HepG2 (cell line): ENCODE measurements at regions not wholly inside any gene's neighbourhood (a gene's known extent, or its start where the extent isn't known, plus 50 kb on each side); places are given as distances from the start of the nearest gene placed in this dataset.

Source experiments
- CTCF ChIP-seq: sonication (generic); formaldehyde crosslinking; IDR thresholded peaks from 2 replicates; pipeline ENCODE4 v1.5.0; 2020; ENCODE audit warnings: mild to moderate bottlenecking, missing genetic modification reagents, moderate library complexity
- LBX2 ChIP-seq: sonication (generic); formaldehyde crosslinking; IDR thresholded peaks from 2 replicates; pipeline ENCODE4 v1.5.0; 2020; ENCODE audit warnings: missing genetic modification reagents, mild to moderate bottlenecking, borderline replicate concordance
- MAX ChIP-seq: IDR thresholded peaks from 2 replicates; pipeline ENCODE4 v1.6.1; 2012; ENCODE audit warnings: inconsistent platforms
- SMARCC2 ChIP-seq: fragments of 450-650 bp; IDR thresholded peaks from 2 replicates; pipeline ENCODE4 v1.6.1; 2017; ENCODE audit warnings: antibody characterized with exemption, mild to moderate bottlenecking
- YY1 ChIP-seq: IDR thresholded peaks from 2 replicates; pipeline ENCODE4 v1.6.1; 2011; ENCODE audit warnings: low read length, low read depth, moderate library complexity, mild to moderate bottlenecking; ENCODE audit not compliant: insufficient read depth, insufficient replicate concordance
- ZBTB21 ChIP-seq: sonication (generic); formaldehyde crosslinking; IDR thresholded peaks from 2 replicates; pipeline ENCODE4 v1.4.0; 2020; ENCODE audit warnings: missing genetic modification reagents
- ZKSCAN5 ChIP-seq: sonication (generic); formaldehyde crosslinking; IDR thresholded peaks from 2 replicates; pipeline ENCODE4 v1.5.1; 2020; ENCODE audit warnings: mild to moderate bottlenecking, missing genetic modification reagents
- ZMYM2 ChIP-seq: sonication (generic); formaldehyde crosslinking; IDR thresholded peaks from 2 replicates; pipeline ENCODE4 v1.8.0; 2022; ENCODE audit warnings: mild to moderate bottlenecking, missing genetic modification reagents
- ZNF121 ChIP-seq: sonication (generic); formaldehyde crosslinking; IDR thresholded peaks from 2 replicates; pipeline ENCODE4 v1.5.0; 2020; ENCODE audit warnings: mild to moderate bottlenecking, missing genetic modification reagents
- ZNF274 ChIP-seq: sonication (generic); formaldehyde crosslinking; IDR thresholded peaks from 2 replicates; pipeline ENCODE4 v1.5.1; 2020; ENCODE audit warnings: mild to moderate bottlenecking, missing genetic modification reagents

GRCh38 chr7:38102507-38102906 lies 75.5 kb upstream of the STARD3NL start:
- TF ChIP-seq ZMYM2 (CRISPR knock-in tag) (no peak), LBX2 (CRISPR knock-in tag) (no peak), ZKSCAN5 (CRISPR knock-in tag) (no peak), CTCF (CRISPR knock-in tag) (no peak), MAX (no peak), YY1 (no peak), ZNF274 (CRISPR knock-in tag) (no peak), ZNF121 (CRISPR knock-in tag) (no peak), SMARCC2 (no peak), ZBTB21 (CRISPR knock-in tag) (no peak)
